ENCODE measurements at regions not wholly inside any gene's neighbourhood (a gene's known extent, or its start where the extent isn't known, plus 50 kb on each side); places are given as distances from the start of the nearest gene placed in this dataset.
"Not testable (repeated sequence)": the region's sequence is repeated elsewhere in the genome, so short reads cannot be mapped to it uniquely, and the experiment has no call there.

DNA sequence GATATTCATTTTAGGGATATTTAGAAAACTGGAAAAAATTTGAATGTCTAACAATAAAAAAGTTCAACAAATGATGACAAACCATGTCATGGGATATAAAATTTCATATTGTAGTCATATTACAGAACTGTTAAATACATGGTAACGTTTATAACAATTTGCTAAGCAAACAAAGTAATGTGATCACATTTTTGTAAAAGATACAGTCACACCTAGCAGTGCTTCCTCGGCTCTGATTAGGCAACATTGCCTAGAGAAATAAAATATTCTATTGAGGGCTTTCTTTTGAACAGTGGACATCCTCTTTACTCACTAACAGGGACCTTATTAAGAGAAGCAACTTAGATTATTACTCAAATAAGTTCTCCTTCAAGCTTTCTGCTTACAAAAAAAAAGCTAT is 605.5 kb downstream of the GATA3 start:
- DNase-seq (ENCODE audit: low read depth, low spot score) = no peak
- H3K4me3 ChIP-seq (ENCODE audit: low read length) = no peak overlapping the region

DNA sequence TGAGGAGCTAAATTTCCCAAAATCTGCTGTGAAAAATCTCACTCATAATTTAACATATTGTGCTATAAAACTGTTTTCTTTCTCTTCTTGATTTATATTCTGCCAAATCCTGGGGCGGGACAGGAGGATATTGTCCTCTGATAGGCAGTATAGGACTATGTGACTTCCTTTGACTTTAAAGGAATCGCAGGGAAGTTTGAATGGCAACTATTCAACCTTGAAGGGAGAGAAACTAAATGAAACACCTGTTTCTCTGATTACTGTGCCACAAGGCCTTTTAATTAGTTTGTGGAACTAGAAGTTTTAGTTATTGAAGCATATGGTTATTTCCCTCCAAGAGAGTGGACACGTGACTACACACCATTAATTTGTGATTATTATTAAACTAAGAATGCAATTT is 607.4 kb downstream of the GATA3 start:
- no peak for DNase-seq (ENCODE audit: low read depth, low spot score)
- H3K4me3 ChIP-seq (ENCODE audit: low read length) = no peak overlapping the region

DNA sequence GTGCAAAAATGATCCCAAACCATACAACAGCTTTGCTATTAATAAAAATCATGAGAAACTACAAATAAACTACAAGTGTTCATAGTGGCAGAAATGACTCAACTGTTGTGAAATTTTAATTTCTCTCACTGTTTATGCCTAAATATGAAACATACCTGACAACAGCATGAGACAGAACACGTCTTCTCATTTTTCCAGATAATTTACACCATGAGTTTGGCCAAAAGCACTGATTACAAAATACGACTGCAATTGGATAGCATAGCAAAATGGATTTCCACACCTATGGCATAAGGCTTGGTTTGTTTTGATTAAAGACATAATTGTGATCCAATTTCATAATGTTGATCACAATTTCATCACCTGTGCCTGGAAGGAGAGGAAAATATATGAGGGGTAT is 608.6 kb downstream of the GATA3 start:
- no peak for DNase-seq (ENCODE audit: low read depth, low spot score)

DNA sequence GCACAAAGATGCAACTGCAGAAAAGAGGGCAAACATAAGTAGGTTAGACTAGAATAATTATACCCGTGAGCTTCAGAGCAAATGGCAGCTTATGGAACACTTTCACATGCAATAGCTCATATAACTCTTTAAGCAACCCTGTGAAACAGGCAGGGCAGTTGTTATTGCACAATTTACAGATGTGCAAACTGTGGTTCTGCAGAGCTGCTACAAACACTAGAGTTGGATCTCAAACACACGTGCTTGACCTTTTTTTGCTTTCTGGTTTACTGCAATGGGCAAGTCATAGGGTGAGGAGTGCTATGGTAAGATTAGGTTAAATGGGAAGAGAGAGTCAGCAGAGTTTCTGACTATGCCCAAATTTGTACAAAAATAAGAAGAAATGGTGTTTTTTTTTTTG is 610.8 kb downstream of the GATA3 start:
- no peak overlapping the region for H3K4me3 ChIP-seq (ENCODE audit: low read length)
- DNase-seq (ENCODE audit: low read depth, low spot score) = no peak

More for the DNA sequence above, 608.6 kb downstream of the GATA3 start:
- H3K4me3 ChIP-seq (ENCODE audit: low read length) = no peak overlapping the region

DNA sequence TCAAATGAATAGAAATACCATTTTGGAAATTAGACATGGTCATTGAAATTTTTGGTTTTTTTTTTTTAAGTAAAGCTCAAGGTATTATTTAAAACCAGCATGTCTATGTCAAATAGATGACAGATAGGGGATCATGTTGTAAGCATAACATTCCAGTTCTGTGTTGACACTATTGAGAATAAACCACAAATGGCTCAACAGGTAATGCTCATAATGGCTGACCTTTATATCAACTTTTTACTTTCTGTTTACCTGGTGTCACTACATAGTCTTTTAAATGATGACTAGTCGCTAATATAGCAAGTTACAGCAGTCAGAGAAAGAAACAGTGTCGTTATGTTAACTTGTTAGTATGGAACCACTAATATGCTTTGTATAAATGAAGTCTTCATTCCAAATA is 616.0 kb downstream of the GATA3 start:
- DNase-seq (ENCODE audit: low read depth, low spot score) = no peak
- no peak overlapping the region for H3K4me3 ChIP-seq (ENCODE audit: low read length)

DNA sequence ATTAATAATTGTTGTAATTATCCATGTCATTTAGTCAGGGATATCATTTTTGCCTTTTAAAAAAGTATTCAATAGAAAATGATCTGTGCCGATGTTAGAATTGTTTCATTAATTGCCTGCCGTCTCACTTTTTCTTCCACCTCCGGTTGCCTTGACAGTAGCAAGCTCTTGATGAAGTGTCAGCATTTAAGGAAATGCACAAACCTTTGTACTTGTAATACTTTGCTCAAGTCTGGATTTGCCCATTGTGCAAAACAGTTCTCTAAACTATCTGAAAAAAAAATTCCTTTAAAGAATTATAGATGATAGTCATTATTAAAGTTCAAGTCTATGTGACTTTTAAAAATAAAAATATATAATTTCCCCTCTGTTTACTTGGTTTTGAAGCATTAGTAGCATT is 619.7 kb downstream of the GATA3 start:
- H3K4me3 ChIP-seq (ENCODE audit: low read length) = no peak overlapping the region
- DNase-seq (ENCODE audit: low read depth, low spot score) = no peak

DNA sequence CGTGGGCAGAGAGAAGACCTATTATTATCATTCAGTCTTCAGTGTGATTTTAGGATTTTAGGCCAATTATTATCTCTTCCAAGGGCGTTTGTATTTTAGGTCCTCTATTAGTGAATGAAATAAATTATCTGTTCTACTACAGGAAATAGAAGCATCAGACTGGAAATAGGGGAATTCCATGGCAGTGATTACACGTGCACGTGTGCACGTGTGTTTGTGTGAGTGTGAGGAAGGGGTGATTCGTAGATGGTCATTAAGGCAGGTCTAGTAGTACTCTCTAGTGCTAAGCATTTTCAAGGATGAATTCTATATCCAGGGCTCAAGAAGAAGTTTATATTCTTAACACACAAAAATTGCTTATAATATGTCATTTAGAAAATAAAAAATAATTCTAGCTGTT is 623.2 kb downstream of the GATA3 start:
- DNase-seq (ENCODE audit: low read depth, low spot score) = no peak
- no peak overlapping the region for H3K4me3 ChIP-seq (ENCODE audit: low read length)

DNA sequence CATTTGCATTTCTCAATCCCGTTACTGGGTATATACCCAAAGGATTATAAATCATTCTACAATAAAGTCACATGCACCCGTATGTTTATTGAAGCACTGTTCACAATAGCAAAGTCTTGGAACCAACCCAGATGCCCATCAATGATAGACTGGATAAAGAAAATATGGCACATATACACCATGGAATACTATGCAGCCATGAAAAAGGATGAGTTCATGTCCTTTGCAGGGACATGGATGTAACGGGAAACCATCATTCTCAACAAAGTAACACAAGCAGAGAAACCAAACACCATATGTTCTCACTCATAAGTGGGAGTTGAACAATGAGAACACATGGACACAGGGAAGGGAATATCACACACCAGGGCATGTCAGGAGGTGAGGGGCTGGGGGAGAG is 630.4 kb downstream of the GATA3 start:
- not testable (repeated sequence) for DNase-seq (ENCODE audit: low read depth, low spot score); H3K4me3 ChIP-seq (ENCODE audit: low read length)

DNA sequence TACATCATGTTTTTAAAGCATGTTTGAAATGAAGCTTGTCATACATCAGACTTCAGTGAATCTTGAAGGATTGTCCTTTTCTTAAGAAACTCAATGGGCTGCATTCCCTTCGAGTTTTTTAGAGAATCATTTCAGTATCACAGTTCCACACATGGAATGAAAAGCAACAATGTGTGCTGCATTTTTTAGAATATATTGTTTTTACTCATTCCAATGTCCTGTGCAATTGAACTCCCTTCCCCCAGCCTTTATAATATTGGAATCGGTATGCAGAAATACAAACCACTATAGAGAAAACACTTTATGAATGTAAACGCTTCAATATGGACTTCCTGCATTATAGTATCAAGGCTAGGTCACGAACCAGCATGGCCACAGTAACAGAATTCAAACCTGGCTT is 634.4 kb downstream of the GATA3 start:
- no peak overlapping the region for H3K4me3 ChIP-seq (ENCODE audit: low read length)
- no peak for DNase-seq (ENCODE audit: low read depth, low spot score)

DNA sequence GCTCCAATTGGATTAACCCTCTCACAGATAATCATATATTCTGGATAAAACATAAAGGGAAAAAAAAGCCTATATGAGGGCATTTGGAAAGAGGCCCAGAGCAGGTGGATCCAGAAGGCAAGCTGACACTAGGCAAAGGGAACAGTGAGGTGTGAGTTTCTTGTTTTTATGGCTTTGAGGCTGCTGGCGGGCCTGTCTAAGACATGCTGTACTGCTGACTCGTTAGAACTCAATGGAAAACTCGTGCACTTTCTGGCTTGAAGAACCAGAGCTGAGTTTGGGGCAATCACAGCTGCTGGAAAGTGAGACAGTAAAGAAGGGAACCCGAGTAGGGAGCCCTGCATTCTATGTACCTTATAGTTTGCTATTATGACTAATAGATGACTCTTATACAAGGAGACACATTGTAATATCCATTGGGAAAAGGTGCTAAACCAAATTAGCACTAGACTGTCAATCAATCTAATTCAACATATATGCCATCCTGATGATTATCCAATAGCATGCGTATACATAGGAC is 637.1 kb downstream of the GATA3 start:
- no peak for DNase-seq (ENCODE audit: low read depth, low spot score)
- no peak overlapping the region for H3K4me3 ChIP-seq (ENCODE audit: low read length)

DNA sequence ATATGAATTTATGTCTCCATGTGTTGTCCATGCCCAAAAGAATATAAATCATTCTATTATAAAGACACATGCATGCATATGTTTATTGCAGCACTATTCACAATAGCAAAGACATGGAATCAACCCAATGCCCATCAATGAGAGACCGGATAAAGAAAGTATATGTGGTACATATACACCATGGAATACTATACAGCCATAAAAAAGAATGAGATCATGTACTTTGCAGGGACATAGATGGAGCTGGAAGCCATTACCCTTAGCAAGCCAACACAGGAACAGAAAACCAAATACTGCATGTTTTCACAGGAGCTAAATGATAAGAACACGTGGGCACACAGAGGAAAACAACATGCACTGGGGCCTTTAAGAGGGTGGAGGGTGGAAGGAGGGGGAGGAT is 639.1 kb downstream of the GATA3 start:
- not testable (repeated sequence) for H3K4me3 ChIP-seq (ENCODE audit: low read length); DNase-seq (ENCODE audit: low read depth, low spot score)

DNA sequence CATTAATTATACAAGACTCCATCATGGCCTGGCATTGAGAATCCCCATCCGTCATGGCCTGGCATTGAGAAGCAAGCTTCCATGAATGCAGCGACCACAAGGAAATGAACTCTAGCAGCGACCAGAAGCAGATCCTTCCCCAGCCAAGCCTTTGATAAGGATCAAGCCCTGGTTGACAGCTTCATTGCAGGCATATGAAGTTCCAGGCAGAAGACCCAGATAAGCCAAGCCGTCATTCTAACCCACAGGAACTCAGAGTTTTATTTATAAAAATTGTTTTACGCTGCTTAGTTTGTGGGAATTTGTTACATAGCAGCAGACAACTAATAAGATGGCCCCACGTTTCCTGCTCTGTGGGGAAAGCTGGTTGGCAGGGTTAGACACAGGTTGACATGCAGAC is 642.3 kb downstream of the GATA3 start:
- no peak for DNase-seq (ENCODE audit: low read depth, low spot score)
- H3K4me3 ChIP-seq (ENCODE audit: low read length) = no peak overlapping the region

DNA sequence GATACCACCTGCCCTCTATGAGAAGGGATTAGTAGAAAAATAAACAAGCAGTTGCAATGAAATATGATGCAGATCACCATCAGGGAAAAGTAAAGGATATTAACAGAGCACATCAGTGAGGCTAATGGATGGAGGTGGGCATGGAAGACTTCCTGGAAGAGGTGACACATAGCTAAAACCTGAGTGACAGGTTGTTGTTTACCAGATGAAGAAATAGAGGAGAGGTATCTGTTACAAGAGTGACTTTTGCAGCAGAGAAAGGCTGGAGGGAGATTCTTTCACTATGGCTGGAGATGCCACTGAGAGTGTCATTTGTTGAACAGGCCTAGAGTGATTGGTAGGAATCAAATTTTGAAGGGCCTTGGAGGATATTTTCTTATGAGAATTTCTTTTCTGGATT is 646.2 kb downstream of the GATA3 start:
- no peak overlapping the region for H3K4me3 ChIP-seq (ENCODE audit: low read length)
- DNase-seq (ENCODE audit: low read depth, low spot score) = no peak

DNA sequence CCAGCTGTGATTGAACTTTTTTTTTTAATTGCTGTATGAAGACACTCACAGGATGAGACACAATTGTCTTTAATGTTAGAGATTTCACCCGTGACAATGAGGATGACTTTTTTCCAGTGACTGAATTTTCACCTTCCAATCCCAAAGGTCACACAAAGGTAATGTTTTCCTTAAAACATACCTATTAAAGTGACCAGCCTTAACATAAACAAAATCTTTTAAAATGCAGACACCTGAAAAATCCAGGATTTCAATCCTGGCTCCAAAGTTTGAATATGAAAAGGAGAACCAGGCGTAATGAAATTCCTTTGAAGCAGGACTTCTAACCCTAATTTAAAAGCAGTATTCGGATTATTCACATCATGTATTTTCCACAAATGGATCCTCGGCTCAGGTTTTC is 647.7 kb downstream of the GATA3 start:
- DNase-seq (ENCODE audit: low read depth, low spot score) = no peak
- H3K4me3 ChIP-seq (ENCODE audit: low read length) = no peak overlapping the region

DNA sequence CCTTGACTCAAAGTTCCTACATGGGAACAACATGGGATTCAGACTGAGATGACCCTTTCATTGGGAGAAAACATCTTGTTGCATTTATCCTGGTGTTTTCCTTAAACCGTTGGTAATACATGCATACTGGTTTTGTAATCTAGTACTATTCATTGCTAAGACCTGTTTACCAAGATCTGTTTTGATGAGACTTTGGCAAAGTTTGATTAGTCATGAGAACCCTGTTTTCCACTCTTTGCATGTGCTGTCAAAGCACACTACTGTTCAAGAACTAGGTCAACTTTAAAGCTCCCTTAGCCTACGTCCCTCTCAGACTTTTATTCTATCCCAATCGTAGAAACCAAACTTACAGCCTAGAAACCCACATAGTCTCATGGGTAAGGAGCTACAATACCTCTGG is 650.9 kb downstream of the GATA3 start:
- H3K4me3 ChIP-seq (ENCODE audit: low read length) = no peak overlapping the region
- DNase-seq (ENCODE audit: low read depth, low spot score) = no peak

DNA sequence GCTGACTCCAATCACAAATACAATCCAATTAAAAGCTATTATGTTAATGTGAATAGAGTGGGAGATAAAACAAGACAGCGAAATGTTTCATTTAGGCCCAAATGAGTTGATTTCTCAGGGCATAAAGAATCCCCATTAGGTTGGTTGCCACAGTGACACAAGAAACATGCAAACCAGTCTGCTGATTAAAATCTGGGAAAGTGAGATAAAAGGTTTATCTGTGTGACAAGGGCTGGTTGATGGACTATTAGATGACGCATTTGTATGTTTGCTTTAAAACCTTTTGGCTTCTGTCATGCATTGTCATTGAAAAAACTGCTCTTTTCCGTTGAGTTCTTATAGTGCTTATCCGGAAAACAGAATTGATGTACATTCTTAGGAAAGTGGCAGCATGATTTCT is 658.2 kb downstream of the GATA3 start:
- H3K4me3 ChIP-seq (ENCODE audit: low read length) = no peak overlapping the region
- DNase-seq (ENCODE audit: low read depth, low spot score) = no peak

DNA sequence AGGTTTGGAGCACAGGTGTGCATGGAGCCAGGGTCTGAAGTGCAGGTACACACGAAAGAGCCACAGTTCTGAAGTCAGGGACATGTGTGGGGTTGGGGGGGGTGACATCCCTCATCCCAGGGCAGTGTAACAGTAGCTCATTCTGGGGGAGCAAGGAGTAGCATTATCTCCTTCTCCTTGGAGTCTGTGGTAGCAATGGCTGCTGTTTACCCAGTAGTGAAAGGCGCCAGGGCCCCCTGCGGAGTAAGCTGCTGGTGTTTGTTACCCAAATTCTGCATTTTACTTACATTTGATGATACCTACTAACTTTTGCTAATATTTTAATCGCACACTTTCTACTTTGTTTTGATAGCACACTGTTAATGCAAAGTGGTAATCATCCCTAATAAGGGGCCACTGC is 665.5 kb downstream of the GATA3 start:
- H3K4me3 ChIP-seq (ENCODE audit: low read length) = no peak overlapping the region
- DNase-seq (ENCODE audit: low read depth, low spot score) = no peak

DNA sequence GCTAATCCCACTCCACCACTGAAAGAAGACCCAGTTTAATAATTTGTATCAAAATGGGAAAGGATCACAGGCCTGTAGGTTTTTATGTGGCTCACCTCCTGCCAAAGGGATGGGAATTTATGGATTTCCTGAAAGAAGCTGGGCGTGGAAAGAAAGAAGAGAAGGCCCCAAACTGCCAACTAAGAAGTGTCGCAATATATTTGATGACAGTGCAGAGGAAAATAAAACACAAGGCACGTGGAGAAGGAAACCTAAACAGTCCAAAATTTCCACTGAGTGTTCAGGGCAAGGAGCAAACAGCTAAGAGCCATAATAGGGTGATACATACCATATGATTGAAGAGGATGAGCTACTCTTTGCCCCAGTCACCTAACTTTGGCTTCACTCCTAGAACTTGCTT is 667.2 kb downstream of the GATA3 start:
- DNase-seq (ENCODE audit: low read depth, low spot score) = no peak
- H3K4me3 ChIP-seq (ENCODE audit: low read length) = no peak overlapping the region

DNA sequence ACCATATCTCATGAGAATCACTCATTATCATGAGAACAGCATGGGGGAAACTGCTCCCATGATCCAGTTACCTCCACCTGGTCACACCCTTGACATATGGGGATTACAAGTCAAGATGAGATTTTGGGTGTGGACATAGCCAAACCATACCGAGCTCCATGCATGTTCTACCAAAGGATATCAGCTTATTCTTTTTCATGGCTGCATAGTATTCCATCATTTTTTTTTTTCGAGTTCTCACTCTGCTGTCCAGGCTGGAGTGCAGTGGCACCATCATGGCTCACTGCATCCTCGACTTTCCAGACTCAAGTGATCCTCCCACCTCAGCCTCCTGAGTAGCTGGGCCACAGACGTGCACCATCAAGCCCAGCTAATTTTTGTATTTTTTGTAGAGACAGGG is 668.3 kb downstream of the GATA3 start:
- H3K4me3 ChIP-seq (ENCODE audit: low read length) = no peak overlapping the region
- DNase-seq (ENCODE audit: low read depth, low spot score) = no peak

DNA sequence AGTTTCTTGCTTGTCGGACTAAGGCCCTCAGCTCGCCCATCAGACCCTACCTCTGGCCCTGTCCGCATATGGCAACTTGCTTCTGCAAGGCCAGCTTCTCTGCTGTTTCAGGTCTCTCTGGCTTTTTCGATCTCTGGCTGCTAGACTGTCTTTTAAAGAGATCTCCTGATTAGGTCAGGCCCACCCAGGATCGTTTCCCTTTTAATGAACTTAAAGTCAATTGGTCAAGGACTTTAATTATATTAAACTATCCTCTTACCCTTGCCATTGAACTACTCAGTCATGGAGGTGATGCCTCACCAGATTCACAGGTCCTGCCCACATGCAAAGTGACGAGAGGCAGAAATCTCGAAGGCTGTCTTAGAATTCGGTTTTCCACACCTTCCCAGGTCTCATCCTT is 670.9 kb downstream of the GATA3 start:
- H3K4me3 ChIP-seq (ENCODE audit: low read length) = no peak overlapping the region
- no peak for DNase-seq (ENCODE audit: low read depth, low spot score)

DNA sequence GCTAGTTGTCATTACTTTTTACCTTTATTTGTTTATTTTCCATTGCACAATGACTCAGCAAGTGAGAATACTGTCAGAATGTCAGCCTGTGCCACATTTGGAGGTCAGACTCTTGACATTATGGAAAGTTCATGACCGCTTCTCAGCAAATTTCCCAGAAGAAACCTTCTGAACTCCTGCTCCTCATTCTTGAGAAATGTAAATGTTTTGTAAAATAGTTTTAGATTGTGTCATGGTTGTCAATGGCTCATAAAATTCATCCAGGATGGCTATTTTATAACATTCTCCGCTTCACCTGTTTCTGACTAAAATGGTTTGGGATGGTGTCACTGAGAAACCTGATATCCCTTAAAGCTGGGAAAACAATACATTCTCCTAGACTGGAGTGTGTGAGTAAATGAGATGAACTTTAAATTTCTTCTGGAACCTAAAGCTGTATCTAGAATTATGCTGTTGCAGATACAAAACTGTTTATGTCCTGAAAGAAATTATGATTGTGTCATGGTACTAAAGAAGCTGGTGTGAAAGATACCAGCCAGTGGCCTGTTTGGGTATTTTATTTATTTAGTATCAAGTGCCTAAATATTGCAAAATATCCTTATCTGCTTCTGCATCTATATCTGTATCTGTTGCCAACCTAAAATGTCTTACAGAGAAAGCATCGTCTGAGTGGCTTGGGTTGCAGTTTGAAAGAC is 671.7 kb downstream of the GATA3 start:
- no peak for DNase-seq (ENCODE audit: low read depth, low spot score)
- H3K4me3 ChIP-seq (ENCODE audit: low read length) = no peak overlapping the region

DNA sequence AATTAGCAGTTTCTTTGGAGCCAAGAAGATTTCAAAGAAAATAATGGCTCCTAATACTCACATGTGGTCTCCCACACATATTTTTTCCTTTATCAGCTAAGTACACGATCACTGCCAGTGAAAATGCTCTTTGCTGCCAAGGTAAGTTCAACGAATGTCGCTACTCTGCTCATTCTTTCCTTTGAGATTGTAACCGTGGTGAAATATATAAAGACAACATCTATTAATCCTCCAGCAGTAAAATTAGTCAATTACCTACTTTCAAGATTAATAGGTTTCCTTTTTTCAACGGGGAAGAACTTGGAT is 672.2 kb downstream of the GATA3 start:
- H3K4me3 ChIP-seq (ENCODE audit: low read length) = no peak overlapping the region
- DNase-seq (ENCODE audit: low read depth, low spot score) = no peak
